CD4-positive, alpha-beta T cell (primary cell): ENCODE measurements at regions not wholly inside any gene's neighbourhood (a gene's known extent, or its start where the extent isn't known, plus 50 kb on each side); places are given as distances from the start of the nearest gene placed in this dataset.

ENCODE experiments used
- ATAC-seq: fragments of 200-7000 bp; cut with Tn5 transposase; one replicate; pipeline ENCODE4 v1.10.0; 2022; ENCODE audit warnings: mild to moderate bottlenecking; ENCODE audit not compliant: poor library complexity
- CTCF ChIA-PET: fragments of 350-600 bp; sonication (Branson Sonifier 250); formaldehyde crosslinking; loops from one replicate; lab custom pipeline; 2021; ENCODE audit warnings: antibody characterized with exemption, inconsistent platforms; lab: Charles Lee
- POLR2A ChIA-PET: fragments of 350-600 bp; sonication (Branson Sonifier 250); formaldehyde crosslinking; loops from one replicate; lab custom pipeline; 2021; ENCODE audit warnings: antibody characterized with exemption, inconsistent platforms; lab: Charles Lee
- DNase-seq, 14 experiments: peaks; one replicate each; pipeline ENCODE4 v3.0.0-alpha.2; 2013 to 2020; ENCODE audit warnings: mixed read lengths in 2 of 14
- H3K27ac ChIP-seq, 2 donors: one replicate each; pipeline versions ENCODE4 v1.5.1 to v1.7.0; 2013; ENCODE audit warnings: low read length in 2 of 2, low read depth in 1 of 2, mild to moderate bottlenecking in 1 of 2
- H3K27me3 ChIP-seq, 2 experiments: 1 replicate in 1 of 2; 2 replicates in 1 of 2; pipeline versions ENCODE4 v1.6.1 to v1.7.0; 2013; ENCODE audit warnings: low read length in 2 of 2, control low read depth in 1 of 2, mild to moderate bottlenecking in 1 of 2, moderate library complexity in 1 of 2; ENCODE audit not compliant: insufficient read depth in 2 of 2, control insufficient read depth in 1 of 2
- H3K36me3 ChIP-seq: one replicate; pipeline ENCODE4 v1.6.1; 2013; ENCODE audit warnings: low read length, control low read depth; ENCODE audit not compliant: insufficient read depth
- H3K4me1 ChIP-seq: one replicate; pipeline ENCODE4 v1.6.1; 2013; ENCODE audit warnings: low read length, control low read depth; ENCODE audit not compliant: insufficient read depth
- H3K4me3 ChIP-seq: one replicate; pipeline ENCODE4 v1.5.1; 2013; ENCODE audit warnings: mild to moderate bottlenecking, low read length, moderate library complexity
- H3K9me3 ChIP-seq, 2 experiments: 1 replicate in 1 of 2; 2 replicates in 1 of 2; pipeline versions ENCODE4 v1.6.1 to v1.7.0; 2013; ENCODE audit warnings: low read length in 2 of 2, mild to moderate bottlenecking in 2 of 2, control low read depth in 1 of 2, moderate library complexity in 1 of 2; ENCODE audit not compliant: control insufficient read depth in 1 of 2, insufficient read depth in 1 of 2
- H3K27ac Mint-ChIP-seq: one replicate; pipeline ENCODE4 v1.8.0; 2020; ENCODE audit warnings: mixed read lengths
- H3K27me3 Mint-ChIP-seq: one replicate; pipeline ENCODE4 v1.8.0; 2021; ENCODE audit warnings: mixed read lengths
- H3K36me3 Mint-ChIP-seq: one replicate; pipeline ENCODE4 v1.8.0; 2021; ENCODE audit warnings: low read depth, mixed read lengths
- H3K4me1 Mint-ChIP-seq: one replicate; pipeline ENCODE4 v1.8.0; 2021; ENCODE audit warnings: low read depth, mixed read lengths
- H3K4me3 Mint-ChIP-seq: one replicate; pipeline ENCODE4 v1.8.0; 2020; ENCODE audit warnings: mild to moderate bottlenecking, mixed read lengths
- H3K9me3 Mint-ChIP-seq: one replicate; pipeline ENCODE4 v1.8.0; 2020; ENCODE audit warnings: mixed read lengths
- CTCF ChIP-seq: fragments of 200-600 bp; IDR thresholded peaks from one replicate; pipeline ENCODE4 v1.8.0; 2022; ENCODE audit warnings: antibody characterized with exemption, mild to moderate bottlenecking
- intact Hi-C, 2 experiments: fragments of 100-400 bp; cut with DNase I in 1 of 2; cut with micrococcal nuclease in 1 of 2; formaldehyde crosslinking; loops; one replicate each; pipeline versions ENCODE4 v1.15.1 to v1.9.0; 2023 to 2025; cut with DNase I, micrococcal nuclease

GRCh38 chr3:151944356-151944755 lies 70.9 kb downstream of the SUCNR1 start:
- ChIA-PET POLR2A (no interaction called here), CTCF (no interaction called here)
- Histone ChIP-seq H3K36me3 (no peaks in the 10 kb centered on the region), H3K4me3 (no peak overlapping the region), H3K27ac (no peak overlapping the region), H3K9me3 (peaks cover 0 to 4% of the 10 kb centered on the region in 2 experiments), H3K27me3 (no peaks in the 10 kb centered on the region), H3K4me1 (no peaks in the 10 kb centered on the region)
- Mint-ChIP-seq H3K36me3 (no peaks in the 10 kb centered on the region), H3K4me1 (no peaks in the 10 kb centered on the region), H3K4me3 (no peak overlapping the region), H3K27me3 (peaks cover 13% of the 10 kb centered on the region), H3K9me3 (no peaks in the 10 kb centered on the region), H3K27ac (no peak overlapping the region)
- ATAC-seq (no peak), DNase-seq (no peak)
- intact Hi-C loops, result no loop called here
- no peak for TF ChIP-seq CTCF

GRCh38 chr3:151946606-151947005 lies 73.2 kb downstream of the SUCNR1 start:
- Histone ChIP-seq H3K4me3 (no peak overlapping the region), H3K9me3 (peaks cover 0 to 4% of the 10 kb centered on the region in 2 experiments), H3K27me3 (no peaks in the 10 kb centered on the region), H3K27ac (no peak overlapping the region), H3K4me1 (no peaks in the 10 kb centered on the region), H3K36me3 (no peaks in the 10 kb centered on the region)
- Mint-ChIP-seq H3K27ac (no peak overlapping the region), H3K4me1 (no peaks in the 10 kb centered on the region), H3K27me3 (peaks cover 23% of the 10 kb centered on the region), H3K9me3 (no peaks in the 10 kb centered on the region), H3K4me3 (no peak overlapping the region), H3K36me3 (no peaks in the 10 kb centered on the region)
- intact Hi-C loops, result no loop called here
- DNase-seq, result no peak
- ATAC-seq, result no peak
- no peak for TF ChIP-seq CTCF
- ChIA-PET POLR2A (no interaction called here), CTCF (interaction anchor here (1.0 kb wide), 1 partner anchor 11 kb away, joined by 3 read pairs; no protein-coding TSS in a partner anchor)

DNA sequence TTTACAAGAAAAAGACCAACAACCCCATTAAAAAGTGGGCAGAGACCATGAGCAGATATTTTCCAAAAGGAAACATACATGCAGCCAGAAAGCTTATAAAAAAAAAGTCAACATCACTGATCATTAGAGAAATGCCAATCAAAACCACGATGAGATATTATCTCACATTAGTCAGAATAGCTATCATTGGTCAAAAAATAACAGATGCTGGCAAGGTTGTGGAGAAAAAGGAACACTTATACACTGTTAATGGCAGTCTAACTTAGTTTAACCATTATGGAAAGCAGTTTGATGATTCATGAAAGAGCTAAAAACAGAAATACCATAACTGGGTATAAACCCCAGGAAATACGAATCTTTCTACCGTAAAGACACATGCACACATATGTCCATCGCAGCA lies 76.3 kb downstream of the SUCNR1 start:
- Mint-ChIP-seq H3K4me1 (no peaks in the 10 kb centered on the region), H3K4me3 (no peak overlapping the region), H3K9me3 (no peaks in the 10 kb centered on the region), H3K36me3 (no peaks in the 10 kb centered on the region), H3K27ac (no peak overlapping the region), H3K27me3 (peaks cover 26% of the 10 kb centered on the region)
- ATAC-seq, result no peak
- Histone ChIP-seq H3K36me3 (no peaks in the 10 kb centered on the region), H3K27me3 (no peaks in the 10 kb centered on the region), H3K4me1 (no peaks in the 10 kb centered on the region), H3K4me3 (no peak overlapping the region), H3K27ac (no peak overlapping the region), H3K9me3 (no peaks in the 10 kb centered on the region)
- no peak for TF ChIP-seq CTCF
- CTCF ChIA-PET, result no interaction called here
- POLR2A ChIA-PET, result interaction anchor here (0.7 kb wide), 1 partner anchor 320 kb away, joined by 3 read pairs; no protein-coding TSS in a partner anchor
- no peak for DNase-seq
- intact Hi-C loops, result no loop called here
